SU-DHL-6 (cell line): ENCODE measurements at regions not wholly inside any gene's neighbourhood (a gene's known extent, or its start where the extent isn't known, plus 50 kb on each side); places are given as distances from the start of the nearest gene placed in this dataset.

Experiments
- EZH2phosphoT487 ChIP-seq: fragments of 200-600 bp; sonication (generic), shearing (Covaris generic); conservative IDR thresholded peaks from 2 replicates; pipeline ENCODE4 v1.6.1; 2018; ENCODE audit warnings: mild to moderate bottlenecking, antibody characterized with exemption, low read length, moderate library complexity, mixed read lengths
- TF ChIP-seq, protein P1 (sequence below): fragments of 200-600 bp; sonication (generic); IDR thresholded peaks from one replicate; pipeline ENCODE4 v1.5.1; 2017; ENCODE audit warnings: antibody characterized with exemption, mild to moderate bottlenecking, low read length, moderate library complexity; ENCODE audit not compliant: insufficient read depth, poor library complexity, severe bottlenecking

DNA sequence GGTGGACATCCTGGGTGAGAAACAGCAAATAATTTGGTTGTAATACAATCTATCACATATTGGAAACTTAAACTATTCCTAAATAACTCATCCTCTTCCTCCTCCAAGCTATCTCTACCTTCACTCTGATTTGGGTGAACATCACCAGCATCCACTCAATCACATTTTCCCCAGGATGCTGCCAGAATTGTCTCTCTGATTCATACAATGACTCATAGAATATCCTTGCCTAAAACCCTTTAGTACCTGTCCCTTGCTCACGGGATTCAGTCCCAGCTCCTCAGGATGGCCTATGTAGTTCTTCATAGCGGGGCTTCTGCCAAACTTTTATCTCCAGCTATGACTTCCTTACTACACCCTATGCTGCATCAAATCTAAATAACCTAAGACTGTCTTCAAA lies 146.8 kb downstream of the EMP1 start:
- TF ChIP-seq, protein P1, sequence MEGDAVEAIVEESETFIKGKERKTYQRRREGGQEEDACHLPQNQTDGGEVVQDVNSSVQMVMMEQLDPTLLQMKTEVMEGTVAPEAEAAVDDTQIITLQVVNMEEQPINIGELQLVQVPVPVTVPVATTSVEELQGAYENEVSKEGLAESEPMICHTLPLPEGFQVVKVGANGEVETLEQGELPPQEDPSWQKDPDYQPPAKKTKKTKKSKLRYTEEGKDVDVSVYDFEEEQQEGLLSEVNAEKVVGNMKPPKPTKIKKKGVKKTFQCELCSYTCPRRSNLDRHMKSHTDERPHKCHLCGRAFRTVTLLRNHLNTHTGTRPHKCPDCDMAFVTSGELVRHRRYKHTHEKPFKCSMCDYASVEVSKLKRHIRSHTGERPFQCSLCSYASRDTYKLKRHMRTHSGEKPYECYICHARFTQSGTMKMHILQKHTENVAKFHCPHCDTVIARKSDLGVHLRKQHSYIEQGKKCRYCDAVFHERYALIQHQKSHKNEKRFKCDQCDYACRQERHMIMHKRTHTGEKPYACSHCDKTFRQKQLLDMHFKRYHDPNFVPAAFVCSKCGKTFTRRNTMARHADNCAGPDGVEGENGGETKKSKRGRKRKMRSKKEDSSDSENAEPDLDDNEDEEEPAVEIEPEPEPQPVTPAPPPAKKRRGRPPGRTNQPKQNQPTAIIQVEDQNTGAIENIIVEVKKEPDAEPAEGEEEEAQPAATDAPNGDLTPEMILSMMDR: no peak
- no peak for TF ChIP-seq EZH2phosphoT487
